VCaP (cell line): ENCODE measurements at regions not wholly inside any gene's neighbourhood (a gene's known extent, or its start where the extent isn't known, plus 50 kb on each side); places are given as distances from the start of the nearest gene placed in this dataset.

Experiments used
- H3K27ac ChIP-seq: fragments of 450-650 bp; 2 replicates; pipeline ENCODE4 v1.5.1; 2017
- TF ChIP-seq, protein P1 (sequence below): fragments of 450-650 bp; conservative IDR thresholded peaks from 2 replicates; pipeline ENCODE4 v1.5.1; 2017; ENCODE audit warnings: mild to moderate bottlenecking, moderate library complexity

DNA sequence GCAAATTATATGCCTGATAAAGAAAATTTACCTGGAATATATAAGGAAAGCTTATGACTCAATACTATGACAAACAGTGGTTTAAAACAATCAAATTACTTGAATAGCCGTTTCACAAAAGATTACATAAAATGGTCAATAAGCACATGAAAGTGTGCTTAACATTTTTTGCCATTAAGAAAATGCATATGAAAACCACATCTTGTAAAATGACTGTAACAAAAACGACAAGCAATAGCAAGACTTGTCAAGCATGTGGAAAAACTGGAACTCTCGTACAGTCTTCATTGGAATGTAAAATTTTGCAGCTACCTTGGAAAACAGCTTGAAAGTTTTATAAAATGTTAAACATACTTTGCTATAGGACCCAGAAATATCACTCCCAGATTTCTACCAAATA lies 1110.3 kb downstream of the NAALADL2 start:
- TF ChIP-seq, protein P1, sequence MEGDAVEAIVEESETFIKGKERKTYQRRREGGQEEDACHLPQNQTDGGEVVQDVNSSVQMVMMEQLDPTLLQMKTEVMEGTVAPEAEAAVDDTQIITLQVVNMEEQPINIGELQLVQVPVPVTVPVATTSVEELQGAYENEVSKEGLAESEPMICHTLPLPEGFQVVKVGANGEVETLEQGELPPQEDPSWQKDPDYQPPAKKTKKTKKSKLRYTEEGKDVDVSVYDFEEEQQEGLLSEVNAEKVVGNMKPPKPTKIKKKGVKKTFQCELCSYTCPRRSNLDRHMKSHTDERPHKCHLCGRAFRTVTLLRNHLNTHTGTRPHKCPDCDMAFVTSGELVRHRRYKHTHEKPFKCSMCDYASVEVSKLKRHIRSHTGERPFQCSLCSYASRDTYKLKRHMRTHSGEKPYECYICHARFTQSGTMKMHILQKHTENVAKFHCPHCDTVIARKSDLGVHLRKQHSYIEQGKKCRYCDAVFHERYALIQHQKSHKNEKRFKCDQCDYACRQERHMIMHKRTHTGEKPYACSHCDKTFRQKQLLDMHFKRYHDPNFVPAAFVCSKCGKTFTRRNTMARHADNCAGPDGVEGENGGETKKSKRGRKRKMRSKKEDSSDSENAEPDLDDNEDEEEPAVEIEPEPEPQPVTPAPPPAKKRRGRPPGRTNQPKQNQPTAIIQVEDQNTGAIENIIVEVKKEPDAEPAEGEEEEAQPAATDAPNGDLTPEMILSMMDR: no peak

DNA sequence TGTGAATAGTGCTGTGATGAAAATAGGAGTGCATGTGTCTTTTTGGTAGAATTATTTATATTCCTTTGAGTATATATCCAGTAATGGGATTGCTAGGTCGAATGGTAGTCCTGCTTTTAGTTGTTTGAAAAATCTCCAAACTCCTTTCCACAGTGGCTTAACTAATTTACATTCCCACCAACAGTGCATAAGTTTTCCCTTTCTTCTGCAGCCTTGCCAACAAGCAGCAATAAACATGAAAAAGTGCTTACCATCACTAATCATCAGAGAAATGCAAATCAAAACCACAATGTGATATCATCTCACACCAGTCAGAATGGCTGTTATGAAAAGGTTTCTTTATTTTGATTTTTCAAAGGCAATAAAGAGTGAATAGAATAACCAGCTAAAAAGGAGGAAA lies 1105.9 kb downstream of the NAALADL2 start:
- TF ChIP-seq, protein P1: no peak
- H3K27ac ChIP-seq: no peak overlapping the region

More for the DNA sequence above, 1110.3 kb downstream of the NAALADL2 start:
- H3K27ac ChIP-seq: no peak overlapping the region

- TF ChIP-seq, protein P1: no peak
- peak overlapping the region; percentile 20; the same call in 1 of the 2 replicates for H3K27ac ChIP-seq
These were observed 1098.3 kb downstream of the NAALADL2 start for GRCh38 chr3:175957427-175957826.

- TF ChIP-seq, protein P1: peak; percentile 77
- H3K27ac ChIP-seq: peak overlapping the region; percentile 20; the same call in 1 of the 2 replicates
These were observed 1097.8 kb downstream of the NAALADL2 start for GRCh38 chr3:175956964-175957363.

- peak overlapping the region; percentile 17 for H3K27ac ChIP-seq
- TF ChIP-seq, protein P1: no peak
These were observed 1092.0 kb downstream of the NAALADL2 start for GRCh38 chr3:175951047-175951694.

DNA sequence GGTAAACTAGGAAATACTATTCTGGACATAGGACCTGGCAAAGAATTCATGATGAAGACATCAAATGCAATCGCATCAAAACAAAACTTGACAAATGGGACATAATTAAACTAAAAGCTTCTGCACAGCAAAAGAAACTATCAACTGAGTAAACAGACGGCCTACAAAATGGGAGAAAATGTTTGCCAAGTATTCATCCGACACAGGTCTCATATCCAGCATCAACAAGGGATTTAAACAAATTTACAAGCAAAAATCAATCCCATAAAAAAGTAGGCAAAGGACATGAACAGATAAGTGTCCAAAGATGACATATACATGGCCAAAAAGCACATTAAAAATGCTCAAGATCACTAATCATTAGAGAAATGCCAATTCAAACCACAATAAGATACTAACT lies 1088.9 kb downstream of the NAALADL2 start:
- peak overlapping the region; percentile 62 for H3K27ac ChIP-seq
- TF ChIP-seq, protein P1: no peak

- no peak overlapping the region for H3K27ac ChIP-seq
- TF ChIP-seq, protein P1: 0 out of 2 replicates have a peak, but pooled peaks have one; percentile 11
These were observed 1082.2 kb downstream of the NAALADL2 start for GRCh38 chr3:175941352-175941751.
